Upper lobe of left lung (tissue), 6 donors: ENCODE measurements at regions not wholly inside any gene's neighbourhood (a gene's known extent, or its start where the extent isn't known, plus 50 kb on each side); places are given as distances from the start of the nearest gene placed in this dataset.
A peak's percentile ranks its signal among the peaks of the same experiment; 100 is the strongest.

ENCODE experiments used
- ATAC-seq, 2 donors: fragments of 200-7000 bp; cut with Tn5 transposase; one replicate each; pipeline ENCODE4 v1.9.1; 2022; ENCODE audit warnings: mild to moderate bottlenecking in 2 of 2, moderate library complexity in 2 of 2; ENCODE audit not compliant: low FRiP score in 2 of 2
- DNase-seq, 2 donors: peaks; one replicate each; pipeline ENCODE4 v3.0.0-alpha.2; 2019 to 2020
- H3K27ac ChIP-seq, 4 donors: fragments of 200-600 bp; sonication (generic); one replicate each; pipeline ENCODE4 v1.5.1; 2016 to 2019
- H3K27me3 ChIP-seq, 4 donors: fragments of 200-600 bp; sonication (generic); one replicate each; pipeline ENCODE4 v1.5.1; 2017 to 2019
- H3K36me3 ChIP-seq, 4 donors: fragments of 200-600 bp; sonication (generic); one replicate each; pipeline ENCODE4 v1.5.1; 2016 to 2019
- H3K4me1 ChIP-seq, 4 donors: fragments of 200-600 bp; sonication (generic); one replicate each; pipeline ENCODE4 v1.5.1; 2018 to 2019
- H3K4me3 ChIP-seq, 4 donors: fragments of 200-600 bp; sonication (generic); one replicate each; pipeline ENCODE4 v1.5.1; 2017 to 2019; ENCODE audit warnings: mild to moderate bottlenecking in 2 of 4, moderate library complexity in 1 of 4
- H3K9me3 ChIP-seq, 4 donors: fragments of 200-600 bp; sonication (generic); one replicate each; pipeline ENCODE4 v1.5.1; 2018 to 2019
- EP300 ChIP-seq, 4 donors: sonication (generic); formaldehyde crosslinking; IDR thresholded peaks; one replicate each; pipeline ENCODE4 v1.5.1; 2017; ENCODE audit warnings: antibody characterized with exemption in 4 of 4, control low read depth in 2 of 4
- POLR2A ChIP-seq, 4 donors: fragments of 450-650 bp; IDR thresholded peaks; one replicate each; pipeline ENCODE4 v1.5.1; 2016 to 2017; ENCODE audit warnings: antibody characterized with exemption in 4 of 4, mild to moderate bottlenecking in 2 of 4
- POLR2AphosphoS5 ChIP-seq, 2 donors: sonication (generic); formaldehyde crosslinking; IDR thresholded peaks; one replicate each; pipeline ENCODE4 v1.5.1; 2017; ENCODE audit warnings: antibody characterized with exemption in 2 of 2
- WGBS, 2 donors: methylation state at CpG; one replicate each; pipeline ENCODE4 v1.1.5; 2017 to 2018; 5-methylcytosine and 5-hydroxymethylcytosine counted together
- TF ChIP-seq, protein P1 (sequence below), 6 experiments: fragments of 450-650 bp in 4 of 6; fragments of 200-600 bp in 2 of 6; sonication (generic) in 2 of 6; IDR thresholded peaks; one replicate each; pipeline ENCODE4 v1.5.1; 2016 to 2019; ENCODE audit warnings: antibody characterized with exemption in 6 of 6
- donor health status: DM: no; HTN: no; CAD: no; lungs with moderate emphysema.
- donor health status: DM: no; HTN: yes; CAD: no; lungs with severe emphysema.

DNA sequence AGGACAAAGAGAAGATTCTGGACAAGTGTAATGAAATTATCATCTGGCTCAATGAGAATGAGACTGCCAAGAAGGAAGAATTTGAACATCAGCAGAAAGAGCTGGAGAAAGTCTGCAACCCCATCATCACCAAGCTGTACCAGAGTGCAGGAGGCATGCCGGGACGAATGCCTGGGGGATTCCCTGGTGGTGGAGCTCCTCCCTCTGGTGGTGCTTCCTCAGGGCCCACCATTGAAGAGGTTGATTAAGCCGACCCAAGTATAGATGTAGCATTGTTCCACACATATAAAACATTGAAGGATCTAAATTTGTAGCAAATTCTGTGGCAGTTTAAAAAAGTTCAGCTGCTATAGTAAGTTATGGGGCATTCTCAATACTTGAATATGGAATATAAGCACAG lies 174.3 kb upstream of the CCND2 start:
- H3K27ac ChIP-seq = no peak overlapping the region
- no peaks in the 10 kb centered on the region for H3K9me3 ChIP-seq
- H3K27me3 ChIP-seq = no peaks in the 10 kb centered on the region
- DNase-seq (no peak), ATAC-seq (no peak)
- no peaks in the 10 kb centered on the region for H3K36me3 ChIP-seq
- no peaks in the 10 kb centered on the region for H3K4me1 ChIP-seq
- 20 to 23% methylated on average over 3 of the region's 3 CpGs for WGBS, 2 donors
- TF ChIP-seq, protein P1, sequence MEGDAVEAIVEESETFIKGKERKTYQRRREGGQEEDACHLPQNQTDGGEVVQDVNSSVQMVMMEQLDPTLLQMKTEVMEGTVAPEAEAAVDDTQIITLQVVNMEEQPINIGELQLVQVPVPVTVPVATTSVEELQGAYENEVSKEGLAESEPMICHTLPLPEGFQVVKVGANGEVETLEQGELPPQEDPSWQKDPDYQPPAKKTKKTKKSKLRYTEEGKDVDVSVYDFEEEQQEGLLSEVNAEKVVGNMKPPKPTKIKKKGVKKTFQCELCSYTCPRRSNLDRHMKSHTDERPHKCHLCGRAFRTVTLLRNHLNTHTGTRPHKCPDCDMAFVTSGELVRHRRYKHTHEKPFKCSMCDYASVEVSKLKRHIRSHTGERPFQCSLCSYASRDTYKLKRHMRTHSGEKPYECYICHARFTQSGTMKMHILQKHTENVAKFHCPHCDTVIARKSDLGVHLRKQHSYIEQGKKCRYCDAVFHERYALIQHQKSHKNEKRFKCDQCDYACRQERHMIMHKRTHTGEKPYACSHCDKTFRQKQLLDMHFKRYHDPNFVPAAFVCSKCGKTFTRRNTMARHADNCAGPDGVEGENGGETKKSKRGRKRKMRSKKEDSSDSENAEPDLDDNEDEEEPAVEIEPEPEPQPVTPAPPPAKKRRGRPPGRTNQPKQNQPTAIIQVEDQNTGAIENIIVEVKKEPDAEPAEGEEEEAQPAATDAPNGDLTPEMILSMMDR (IDR thresholded peaks at IDR 0.05) = no peak
- no peak for TF ChIP-seq POLR2A (IDR thresholded peaks at IDR 0.05)
- no peak for TF ChIP-seq POLR2AphosphoS5 (IDR thresholded peaks at IDR 0.05)
- no peak for TF ChIP-seq EP300 (IDR thresholded peaks at IDR 0.05)
- no peak overlapping the region for H3K4me3 ChIP-seq

- TF ChIP-seq, protein P1 (IDR thresholded peaks at IDR 0.05) = no peak
- TF ChIP-seq EP300 (IDR thresholded peaks at IDR 0.05) (no peak), POLR2A (IDR thresholded peaks at IDR 0.05) (no peak), POLR2AphosphoS5 (IDR thresholded peaks at IDR 0.05) (no peak)
- no peak for DNase-seq
Observed at GRCh38 chr12:4091016-4091743, 182.4 kb upstream of the CCND2 start.

GRCh38 chr12:4089956-4090355 lies 183.6 kb upstream of the CCND2 start:
- Histone ChIP-seq H3K9me3 (no peaks in the 10 kb centered on the region), H3K27me3 (no peaks in the 10 kb centered on the region), H3K36me3 (no peaks in the 10 kb centered on the region), H3K4me3 (no peak overlapping the region), H3K27ac (no peak overlapping the region), H3K4me1 (peaks cover 0 to 9% (median 8%) of the 10 kb centered on the region in 4 donors)
- 92 to 94% methylated on average over 3 of the region's 3 CpGs for WGBS, 2 donors
- DNase-seq (no peak), ATAC-seq (no peak)
- TF ChIP-seq, protein P1 (IDR thresholded peaks at IDR 0.05) = no peak
- TF ChIP-seq EP300 (IDR thresholded peaks at IDR 0.05) (no peak), POLR2A (IDR thresholded peaks at IDR 0.05) (no peak), POLR2AphosphoS5 (IDR thresholded peaks at IDR 0.05) (no peak)

More at GRCh38 chr12:4091016-4091743, 182.4 kb upstream of the CCND2 start:
- no peaks in the 10 kb centered on the region for H3K27me3 ChIP-seq
- no peak overlapping the region for H3K4me3 ChIP-seq
- H3K9me3 ChIP-seq = no peaks in the 10 kb centered on the region
- H3K27ac ChIP-seq = no peak overlapping the region
- ATAC-seq = peak in 1 of 2 donors; percentile 61
- H3K36me3 ChIP-seq = no peaks in the 10 kb centered on the region
- peaks cover 0 to 9% (median 8%) of the 10 kb centered on the region in 4 donors for H3K4me1 ChIP-seq
- 42 to 43% methylated on average over 5 of the region's 5 CpGs for WGBS, 2 donors

DNA sequence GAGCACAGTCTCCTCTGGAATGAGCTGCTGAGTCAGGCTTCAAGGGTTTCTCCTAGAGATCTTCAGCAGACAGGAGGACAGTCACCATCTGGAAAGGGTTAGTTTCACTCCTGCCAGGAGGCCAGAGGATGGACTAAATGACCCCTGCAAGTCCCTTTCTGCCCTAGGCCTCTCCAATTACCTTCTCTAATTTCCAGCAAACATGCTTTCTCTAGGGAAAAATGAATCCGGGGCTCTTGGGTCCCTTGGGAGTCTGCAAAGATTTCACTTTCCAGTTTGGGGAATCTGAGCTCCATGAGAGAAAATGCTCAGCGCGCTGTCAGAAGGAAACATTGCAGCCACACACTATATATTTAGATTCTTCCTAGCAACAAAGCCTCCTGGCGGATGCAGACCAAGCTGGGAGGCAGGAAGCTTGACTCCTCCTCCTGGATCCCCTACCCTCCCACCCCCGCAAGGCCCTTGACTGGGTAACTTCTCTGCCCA lies 184.4 kb upstream of the CCND2 start:
- Histone ChIP-seq H3K27me3 (no peaks in the 10 kb centered on the region), H3K36me3 (no peaks in the 10 kb centered on the region), H3K4me3 (no peak overlapping the region), H3K27ac (no peak overlapping the region), H3K9me3 (no peaks in the 10 kb centered on the region), H3K4me1 (peaks cover 0 to 9% (median 8%) of the 10 kb centered on the region in 4 donors)
- ATAC-seq (no peak), DNase-seq (no peak)
- TF ChIP-seq EP300 (IDR thresholded peaks at IDR 0.05) = no peak
- TF ChIP-seq, protein P1 (IDR thresholded peaks at IDR 0.05) = no peak
- TF ChIP-seq POLR2A (IDR thresholded peaks at IDR 0.05) = no peak
- no peak for TF ChIP-seq POLR2AphosphoS5 (IDR thresholded peaks at IDR 0.05)
- 62 to 83% methylated on average over 5 of the region's 5 CpGs for WGBS, 2 donors

DNA sequence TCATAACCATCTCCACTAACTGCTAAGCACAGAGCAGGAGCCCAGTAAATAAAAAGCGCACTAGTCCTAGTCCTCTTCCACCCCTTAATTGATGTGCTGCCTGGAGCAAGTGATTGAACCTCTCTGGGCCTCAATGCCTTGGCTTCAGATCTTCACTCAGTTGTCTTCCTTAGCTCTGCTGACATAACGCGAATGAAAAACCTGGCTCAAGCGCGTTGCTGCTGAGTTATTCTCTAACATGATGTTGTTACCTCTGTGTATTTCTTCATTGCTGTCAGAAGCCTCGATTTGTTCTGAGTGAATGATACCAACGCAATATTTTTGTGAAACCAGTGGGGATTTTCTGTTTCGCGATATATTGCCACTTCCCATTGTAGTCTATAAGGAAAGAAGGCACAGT lies 185.1 kb upstream of the CCND2 start:
- TF ChIP-seq POLR2AphosphoS5 (IDR thresholded peaks at IDR 0.05) = no peak
- TF ChIP-seq, protein P1 (IDR thresholded peaks at IDR 0.05) = no peak
- TF ChIP-seq EP300 (IDR thresholded peaks at IDR 0.05) = no peak
- no peak for TF ChIP-seq POLR2A (IDR thresholded peaks at IDR 0.05)
- no peak overlapping the region for H3K4me3 ChIP-seq
- H3K27me3 ChIP-seq = no peaks in the 10 kb centered on the region
- peaks cover 0 to 9% (median 8%) of the 10 kb centered on the region in 4 donors for H3K4me1 ChIP-seq
- 94 to 96% methylated on average over 9 of the region's 9 CpGs for WGBS, 2 donors
- no peak overlapping the region for H3K27ac ChIP-seq
- H3K9me3 ChIP-seq = no peaks in the 10 kb centered on the region
- H3K36me3 ChIP-seq = no peaks in the 10 kb centered on the region
- no peak for DNase-seq
- no peak for ATAC-seq
